OCI-LY7 (cell line): ENCODE measurements at regions not wholly inside any gene's neighbourhood (a gene's known extent, or its start where the extent isn't known, plus 50 kb on each side); places are given as distances from the start of the nearest gene placed in this dataset.
A peak's percentile ranks its signal among the peaks of the same experiment; 100 is the strongest.

ENCODE experiments used
- BruUV-seq: library from RNA; stranded (reverse); fragments of 400-500 nt; replicated peaks from 2 replicates; lab custom pipeline; 2021; lab: Mats Ljungman, UMichigan
- CTCF ChIA-PET: fragments of 300-600 bp; sonication (Branson Sonifier 250); formaldehyde crosslinking; loops from one replicate; lab custom pipeline; 2022; ENCODE audit warnings: antibody characterized with exemption; ENCODE audit not compliant: unreplicated experiment; lab: Charles Lee
- POLR2A ChIA-PET: fragments of 300-600 bp; sonication (Branson Sonifier 250); formaldehyde crosslinking; loops from one replicate; lab custom pipeline; 2022; ENCODE audit warnings: antibody characterized with exemption; lab: Charles Lee
- DNase-seq: peaks from one replicate; pipeline ENCODE4 v3.0.0-alpha.2; 2015; ENCODE audit warnings: low spot score
- H2AFZ ChIP-seq: fragments of 200-600 bp; sonication (generic), shearing (Covaris generic); 2 replicates; pipeline ENCODE4 v1.6.1; 2014; ENCODE audit warnings: mild to moderate bottlenecking, antibody characterized with exemption, low read length, moderate library complexity
- H3K27ac ChIP-seq: fragments of 200-600 bp; sonication (generic); 2 replicates; pipeline ENCODE4 v1.5.1; 2014; ENCODE audit warnings: mixed run types, low read depth, mild to moderate bottlenecking, moderate library complexity, low read length, inconsistent platforms; ENCODE audit not compliant: poor library complexity, severe bottlenecking
- H3K36me3 ChIP-seq: fragments of 200-600 bp; sonication (generic); 2 replicates; pipeline ENCODE4 v1.6.1; 2014; ENCODE audit warnings: mild to moderate bottlenecking, antibody characterized with exemption, low read length, moderate library complexity, mixed read lengths; ENCODE audit not compliant: insufficient read depth
- H3K4me1 ChIP-seq: fragments of 200-600 bp; sonication (generic); 2 replicates; pipeline ENCODE4 v1.5.1; 2014; ENCODE audit warnings: mild to moderate bottlenecking, low read length; ENCODE audit not compliant: insufficient read depth, poor library complexity, severe bottlenecking
- H3K4me2 ChIP-seq: fragments of 200-600 bp; sonication (generic); 2 replicates; pipeline ENCODE4 v1.6.1; 2014; ENCODE audit warnings: mild to moderate bottlenecking, low read length
- H3K4me3 ChIP-seq: fragments of 200-600 bp; sonication (generic); 2 replicates; pipeline ENCODE4 v1.5.1; 2014; ENCODE audit warnings: mild to moderate bottlenecking, low read depth, low read length; ENCODE audit not compliant: poor library complexity, severe bottlenecking
- H3K79me2 ChIP-seq: fragments of 200-600 bp; sonication (generic); 2 replicates; pipeline ENCODE4 v1.6.1; 2016; ENCODE audit warnings: low read depth, mild to moderate bottlenecking, low read length, moderate library complexity, mixed read lengths; ENCODE audit not compliant: insufficient read depth
- H3K9me2 ChIP-seq: fragments of 200-600 bp; sonication (generic); 2 replicates; pipeline ENCODE4 v1.6.1; 2016; ENCODE audit warnings: mild to moderate bottlenecking, low read length, mixed read lengths; ENCODE audit not compliant: insufficient read depth
- H3K9me3 ChIP-seq: fragments of 200-600 bp; sonication (generic); 2 replicates; pipeline ENCODE4 v1.6.1; 2014; ENCODE audit warnings: mild to moderate bottlenecking, mixed run types, low read length, mixed read lengths
- H4K20me1 ChIP-seq: fragments of 200-600 bp; sonication (generic); 2 replicates; pipeline ENCODE4 v1.6.1; 2014; ENCODE audit warnings: mild to moderate bottlenecking, antibody characterized with exemption, low read length, moderate library complexity, mixed read lengths; ENCODE audit not compliant: insufficient read depth
- CTCF ChIP-seq: fragments of 200-600 bp; sonication (generic); conservative IDR thresholded peaks from 2 replicates; pipeline ENCODE4 v1.5.1; 2014; ENCODE audit warnings: mild to moderate bottlenecking, antibody characterized with exemption, low read length, moderate library complexity, mixed read lengths
- EZH2phosphoT487 ChIP-seq: fragments of 200-600 bp; sonication (generic); IDR thresholded peaks from 2 replicates; pipeline ENCODE4 v1.6.1; 2018; ENCODE audit warnings: low read depth, borderline replicate concordance, mild to moderate bottlenecking, mixed run types, antibody characterized with exemption, low read length, moderate library complexity, mixed read lengths
- intact Hi-C: fragments of 100-400 bp; cut with micrococcal nuclease; formaldehyde crosslinking; loops from one replicate; pipeline ENCODE4 v1.10.0; 2022; ENCODE audit not compliant: unreplicated experiment

- intact Hi-C loops, result no loop called here
- Histone ChIP-seq H3K27ac (no peak overlapping the region), H3K4me2 (no peak overlapping the region), H2AFZ (no peak overlapping the region), H3K9me2 (no peaks in the 10 kb centered on the region), H3K4me3 (no peak overlapping the region), H3K36me3 (no peaks in the 10 kb centered on the region), H3K79me2 (no peaks in the 10 kb centered on the region), H4K20me1 (no peaks in the 10 kb centered on the region), H3K9me3 (peaks cover 23% of the 10 kb centered on the region; the same call in 1 of the 2 replicates), H3K4me1 (no peaks in the 10 kb centered on the region)
- no TSS peak for BruUV-seq
- POLR2A ChIA-PET, result no interaction called here
- TF ChIP-seq EZH2phosphoT487 (no peak), CTCF (no peak)
- DNase-seq, result peak; percentile 35
- CTCF ChIA-PET, result no interaction called here
Measured at GRCh38 chr11:26823963-26824362, 102.1 kb upstream of the SLC5A12 start.

GRCh38 chr11:26827567-26828081, 105.8 kb upstream of the SLC5A12 start:
- ChIA-PET POLR2A (no interaction called here), CTCF (no interaction called here)
- intact Hi-C loops, result no loop called here
- Histone ChIP-seq H3K4me1 (no peaks in the 10 kb centered on the region), H3K9me3 (peaks cover 21% of the 10 kb centered on the region; the same call in 1 of the 2 replicates), H2AFZ (no peak overlapping the region), H4K20me1 (no peaks in the 10 kb centered on the region), H3K27ac (no peak overlapping the region), H3K36me3 (no peaks in the 10 kb centered on the region), H3K79me2 (no peaks in the 10 kb centered on the region), H3K4me3 (no peak overlapping the region), H3K4me2 (no peak overlapping the region), H3K9me2 (no peaks in the 10 kb centered on the region)
- no TSS peak for BruUV-seq
- no peak for TF ChIP-seq EZH2phosphoT487
- TF ChIP-seq CTCF, result no peak
- no peak for DNase-seq

GRCh38 chr11:26828288-26828687, 106.4 kb upstream of the SLC5A12 start:
- BruUV-seq, result no TSS peak
- no peak for DNase-seq
- Histone ChIP-seq H3K36me3 (no peaks in the 10 kb centered on the region), H3K9me3 (peaks cover 14% of the 10 kb centered on the region; the same call in 1 of the 2 replicates), H3K9me2 (no peaks in the 10 kb centered on the region), H3K79me2 (no peaks in the 10 kb centered on the region), H2AFZ (peak overlapping the region; percentile 20; the same call in 1 of the 2 replicates), H3K4me1 (no peaks in the 10 kb centered on the region), H3K27ac (no peak overlapping the region), H4K20me1 (no peaks in the 10 kb centered on the region), H3K4me2 (no peak overlapping the region), H3K4me3 (no peak overlapping the region)
- no peak for TF ChIP-seq CTCF
- no peak for TF ChIP-seq EZH2phosphoT487
- intact Hi-C loops, result no loop called here
- ChIA-PET CTCF (no interaction called here), POLR2A (interaction anchor here (0.6 to 1.6 kb wide), 6 partner anchors 10 to 946 kb away, joined by 3 to 8 read pairs (median 6); no protein-coding TSS in a partner anchor)
